Right forelimb (tissue), 1 donor: ENCODE measurements at regions not wholly inside any gene's neighbourhood (a gene's known extent, or its start where the extent isn't known, plus 50 kb on each side); places are given as distances from the start of the nearest gene placed in this dataset.
"Not testable (repeated sequence)": the region's sequence is repeated elsewhere in the genome, so short reads cannot be mapped to it uniquely, and the experiment has no call there.

Source experiments
- DNase-seq: peaks from one replicate; pipeline ENCODE4 v3.0.0-alpha.2; 2018

DNA sequence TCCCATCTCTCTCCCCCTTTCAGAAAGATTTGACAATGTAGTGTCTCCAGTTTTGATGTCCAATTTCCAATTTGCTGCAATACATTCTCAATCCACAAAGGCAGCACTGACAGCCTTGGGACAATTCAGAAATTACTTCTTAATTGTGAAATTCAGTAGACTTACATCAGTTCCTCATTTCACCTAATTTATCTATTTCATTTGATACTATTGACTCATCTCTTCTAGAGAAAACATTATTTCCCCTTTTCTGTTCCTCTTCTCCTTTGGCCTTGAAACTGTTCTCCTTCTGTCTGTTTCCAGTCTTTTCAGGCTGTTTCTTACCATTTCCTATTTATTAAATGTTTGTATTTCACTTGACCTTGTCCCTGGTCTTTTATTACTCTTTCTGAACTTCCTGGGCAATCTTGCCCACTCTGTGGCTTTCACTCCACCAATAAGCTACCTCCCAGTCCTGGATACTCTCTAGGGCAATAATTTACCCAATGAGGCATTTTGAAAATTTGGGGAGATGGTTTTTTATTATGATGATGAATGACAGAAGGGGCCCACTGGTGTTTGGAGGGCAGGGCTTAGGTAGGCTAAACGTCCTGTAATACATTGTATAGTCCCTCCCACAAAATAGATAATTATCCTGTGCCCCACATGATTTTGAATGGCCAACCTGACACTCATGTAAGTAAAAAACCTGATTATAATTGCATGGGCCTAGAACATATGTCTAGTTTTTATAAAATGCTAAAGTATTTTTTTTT lies 498.0 kb upstream of the BOD1L1 start:
- no peak for DNase-seq

DNA sequence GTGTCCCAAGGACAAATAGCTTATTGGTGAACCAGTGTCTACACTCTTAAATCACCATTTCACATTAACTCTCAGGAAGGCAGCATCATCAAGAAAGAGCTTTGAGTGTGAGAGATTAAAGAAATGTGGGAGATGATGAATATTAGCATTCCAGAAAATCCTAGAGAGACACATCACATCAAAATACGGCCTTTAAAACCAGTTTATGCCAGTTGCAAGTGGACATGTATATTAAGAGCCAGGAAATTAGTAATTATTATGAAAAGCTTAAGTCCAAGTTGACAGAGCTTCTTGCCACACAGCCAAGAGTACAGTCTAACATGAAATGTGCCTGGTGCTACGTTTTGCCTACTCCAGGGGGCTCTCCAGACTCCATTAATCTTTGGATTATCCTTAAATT lies 503.0 kb upstream of the BOD1L1 start:
- no peak for DNase-seq

DNA sequence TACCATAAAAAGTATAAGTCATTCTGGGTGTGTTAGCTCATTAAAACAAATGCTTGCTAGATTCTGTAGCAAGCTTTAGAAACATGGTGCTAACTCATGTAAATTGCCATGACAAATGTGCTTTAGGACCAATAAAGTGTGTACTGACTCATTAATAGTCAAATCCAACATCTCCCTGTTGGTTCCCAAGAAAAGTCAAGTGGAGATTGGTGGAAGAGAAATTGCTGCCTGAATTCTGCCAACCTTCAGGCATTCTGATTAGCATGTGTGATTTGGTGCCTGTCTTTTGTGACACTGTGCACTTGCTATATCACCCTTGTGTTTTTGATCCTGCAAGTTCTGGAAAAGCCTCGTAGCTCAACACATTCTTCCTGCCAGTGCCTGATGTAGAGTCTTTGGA lies 503.8 kb upstream of the BOD1L1 start:
- no peak for DNase-seq

DNA sequence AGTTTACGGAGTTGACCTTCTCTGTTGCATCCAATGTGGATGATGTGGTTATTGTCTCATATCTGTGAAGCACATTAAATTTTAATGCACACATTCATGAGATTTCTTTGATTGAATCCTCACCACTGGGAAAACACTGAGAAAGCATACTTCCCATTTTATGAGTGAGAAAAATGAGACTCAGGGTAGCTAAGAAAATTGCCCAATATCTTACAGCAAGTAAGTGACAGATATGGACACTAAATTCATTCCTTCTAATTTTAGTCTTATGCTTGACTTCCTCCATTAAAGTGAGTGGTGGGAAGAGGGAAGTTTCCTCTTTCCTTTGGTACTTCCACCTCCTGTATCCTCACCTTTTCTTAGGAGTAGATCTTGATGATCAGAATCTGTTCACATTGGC lies 504.8 kb upstream of the BOD1L1 start:
- DNase-seq: no peak

DNA sequence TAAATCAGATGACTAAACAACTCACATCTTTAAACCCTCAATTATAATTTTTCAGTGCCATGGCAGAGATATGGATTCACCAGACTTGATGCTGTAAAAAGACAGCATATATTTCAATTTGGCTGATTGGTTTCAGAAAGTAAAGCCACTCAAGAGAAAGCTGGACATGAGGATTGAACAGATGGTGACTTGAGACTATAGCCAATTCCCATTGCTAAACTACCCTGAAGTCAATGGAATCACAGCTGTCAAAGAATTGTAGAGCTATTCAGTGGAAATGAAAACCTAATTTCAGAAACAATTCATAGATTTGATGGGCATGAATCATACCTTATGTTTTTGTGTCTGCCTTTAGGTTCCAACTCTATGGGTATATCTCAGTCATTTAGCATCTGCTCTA lies 510.6 kb upstream of the BOD1L1 start:
- DNase-seq: no peak

DNA sequence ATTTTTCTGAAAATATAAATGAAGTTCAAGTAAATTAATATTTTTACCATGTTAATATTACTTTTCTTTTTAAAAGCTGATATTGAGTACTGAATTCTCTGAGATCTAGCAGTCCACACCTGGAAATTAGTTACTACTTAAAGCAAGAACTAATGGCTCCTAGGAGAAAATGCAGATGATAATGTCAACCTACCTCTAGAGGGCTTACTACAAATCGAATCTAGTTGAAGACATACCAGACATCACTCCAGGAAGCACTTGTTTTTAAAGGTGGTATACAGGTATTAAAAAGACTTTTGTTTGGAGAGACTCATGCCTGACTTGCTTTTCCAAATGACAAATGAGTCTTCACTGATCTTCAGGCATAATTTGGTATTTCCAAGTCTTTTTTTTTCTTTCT lies 516.4 kb upstream of the BOD1L1 start:
- no peak for DNase-seq

DNA sequence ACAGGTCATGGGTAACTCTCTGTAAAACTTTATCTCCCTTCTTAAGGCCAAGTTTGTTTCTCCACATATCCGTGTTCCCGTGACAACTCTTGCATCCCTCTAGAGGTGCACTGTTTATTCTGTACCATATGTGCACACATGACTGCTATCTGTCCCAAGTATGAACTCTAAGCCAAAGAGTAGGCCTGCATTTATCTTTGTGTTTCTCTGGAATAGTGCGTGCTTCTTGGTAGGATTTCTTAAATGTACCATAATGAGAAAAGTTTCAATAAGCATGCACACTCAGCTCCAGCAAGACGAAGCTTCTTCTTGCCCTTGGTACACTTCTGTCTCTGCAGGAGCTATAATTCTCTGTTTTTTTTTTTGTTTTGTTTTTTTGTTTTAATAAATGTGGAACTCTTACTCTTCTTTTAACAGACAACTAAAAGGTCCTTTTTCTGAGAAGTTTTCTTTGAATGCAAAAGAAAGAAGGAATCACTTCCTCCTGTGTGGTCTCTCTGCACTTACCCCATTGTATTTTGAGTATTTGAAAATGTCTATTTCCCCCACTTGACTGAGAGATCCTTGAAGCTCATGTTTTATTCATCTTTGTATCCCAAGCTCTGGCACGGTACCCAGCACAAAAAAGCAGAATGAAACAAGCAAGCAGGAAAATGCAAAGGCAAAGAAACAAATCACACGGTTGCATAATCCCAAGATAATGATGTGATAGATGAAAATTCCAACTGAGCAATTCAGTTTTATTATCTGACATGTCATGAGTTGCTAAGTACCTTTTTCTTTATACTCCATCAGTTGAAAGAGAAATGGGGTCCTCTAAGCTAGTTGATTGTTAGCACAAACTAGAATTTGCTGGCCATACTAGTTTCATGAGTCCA lies 521.9 kb upstream of the BOD1L1 start:
- no peak for DNase-seq

DNA sequence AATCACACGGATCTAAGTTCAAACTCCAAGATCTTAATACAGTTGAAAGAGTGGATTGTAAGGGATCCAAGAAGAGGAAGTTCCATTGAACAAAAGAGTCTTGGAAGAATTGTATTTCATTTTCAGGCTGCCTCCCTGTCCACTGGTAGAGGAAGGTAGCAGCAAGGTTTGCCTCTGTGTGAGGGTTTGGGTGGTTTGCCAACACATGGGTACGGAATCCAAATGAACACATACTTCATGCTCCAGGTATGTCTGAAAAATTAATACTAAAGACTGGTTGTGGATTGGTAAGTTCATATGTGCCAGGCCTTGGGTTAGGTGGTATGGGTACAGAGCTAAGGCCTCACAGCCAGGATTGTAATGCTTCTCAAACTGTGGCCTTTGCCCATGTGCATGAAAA lies 523.6 kb upstream of the BOD1L1 start:
- no peak for DNase-seq

DNA sequence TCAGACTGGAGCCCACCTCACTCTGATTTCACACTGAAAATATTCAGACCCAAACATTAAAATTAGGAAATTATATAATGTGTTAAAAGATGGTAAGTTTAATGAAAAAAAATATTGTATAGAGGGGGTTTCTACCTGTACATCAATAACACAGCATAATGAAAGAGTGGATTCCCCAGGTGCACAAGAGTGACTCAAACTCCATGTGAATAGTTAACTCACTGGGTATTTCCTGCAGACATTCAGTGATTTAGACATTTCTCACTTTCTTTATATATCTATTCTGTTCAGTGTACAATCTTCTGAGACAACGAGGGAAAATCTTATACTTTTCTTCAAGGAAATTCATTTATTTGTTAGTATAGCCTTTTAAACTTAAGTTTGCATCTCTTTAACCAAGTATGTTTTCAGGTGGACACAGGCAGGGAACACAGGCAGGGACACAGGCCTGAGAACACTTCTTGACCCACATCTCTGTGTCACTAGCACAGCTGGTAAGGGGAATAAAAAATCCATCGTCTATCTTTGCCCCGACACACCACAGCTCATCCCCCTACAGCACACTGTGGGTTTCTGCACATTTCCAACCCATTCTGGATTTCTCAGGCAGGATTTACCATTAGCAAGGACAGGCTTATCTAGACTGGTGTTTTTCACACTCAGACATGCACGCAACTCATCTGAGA lies 525.5 kb upstream of the BOD1L1 start:
- DNase-seq: no peak

DNA sequence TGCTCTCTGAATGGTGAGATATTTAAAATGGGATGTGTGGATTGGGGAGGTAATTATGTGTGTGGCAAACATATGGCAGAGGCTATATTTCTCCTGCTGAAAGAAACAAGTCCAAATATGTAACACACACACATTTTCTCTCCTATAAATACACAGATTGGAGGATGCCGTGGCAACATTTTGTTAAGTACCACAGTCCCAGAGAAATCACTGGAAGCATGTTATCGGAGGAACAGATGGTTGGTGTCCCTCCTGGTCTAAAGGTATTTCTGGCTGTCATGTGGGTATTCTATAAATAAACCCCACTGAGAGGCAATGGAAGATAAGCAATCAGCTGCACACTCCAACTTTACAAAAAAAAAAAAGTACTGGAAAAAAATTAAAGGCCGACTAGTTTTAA lies 528.3 kb upstream of the BOD1L1 start:
- DNase-seq: no peak

DNA sequence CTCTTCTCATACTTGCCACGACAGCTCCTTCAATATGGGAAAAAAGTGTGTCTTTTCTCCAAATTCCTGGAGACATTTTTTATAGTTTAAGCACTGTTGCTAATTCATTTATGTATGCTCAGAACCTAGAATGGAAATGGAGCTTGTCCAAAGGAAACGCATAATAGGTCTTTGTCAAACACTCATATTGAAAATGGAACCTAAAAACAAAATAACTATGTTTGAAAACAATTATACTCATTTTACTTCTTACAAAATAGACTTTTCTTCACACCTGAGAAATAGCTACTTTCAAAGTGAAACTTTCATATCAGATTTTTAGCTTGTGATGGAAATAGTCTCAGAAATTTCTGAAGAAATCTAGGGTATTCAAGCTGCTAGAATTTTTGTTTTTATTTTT lies 529.7 kb upstream of the BOD1L1 start:
- DNase-seq: no peak

DNA sequence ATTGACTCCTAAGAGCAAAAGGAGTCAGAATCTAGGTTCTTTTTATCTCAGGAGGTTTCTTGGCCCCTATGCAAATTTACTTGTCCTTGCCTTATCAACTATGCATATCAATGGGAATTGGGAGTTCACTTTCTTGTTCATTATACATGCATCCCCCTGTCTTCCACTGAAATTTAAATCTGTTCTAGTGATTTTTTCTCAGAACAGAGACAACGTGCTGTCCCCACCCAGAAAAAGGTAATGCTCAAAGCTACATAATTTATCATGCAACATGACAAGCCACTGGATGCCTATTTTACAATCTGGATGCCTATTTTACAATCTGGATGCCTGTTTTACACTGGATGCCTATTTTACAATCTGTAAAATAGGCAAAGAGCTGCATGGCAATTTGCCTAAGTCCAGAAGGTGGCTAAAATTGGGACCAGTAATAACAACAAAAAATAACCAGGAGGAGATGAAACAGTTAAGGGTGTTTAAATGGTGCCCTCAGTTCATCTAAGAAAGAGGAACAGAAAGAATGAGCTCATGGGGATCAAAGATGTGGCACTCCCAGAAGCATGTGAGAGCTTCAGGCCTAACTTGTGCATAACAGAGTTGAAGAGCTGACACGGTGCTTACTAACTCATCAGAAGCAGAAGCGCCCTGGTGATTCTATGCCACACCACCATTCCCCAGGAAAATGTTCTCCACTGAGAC lies 537.8 kb upstream of the BOD1L1 start:
- DNase-seq: no peak

DNA sequence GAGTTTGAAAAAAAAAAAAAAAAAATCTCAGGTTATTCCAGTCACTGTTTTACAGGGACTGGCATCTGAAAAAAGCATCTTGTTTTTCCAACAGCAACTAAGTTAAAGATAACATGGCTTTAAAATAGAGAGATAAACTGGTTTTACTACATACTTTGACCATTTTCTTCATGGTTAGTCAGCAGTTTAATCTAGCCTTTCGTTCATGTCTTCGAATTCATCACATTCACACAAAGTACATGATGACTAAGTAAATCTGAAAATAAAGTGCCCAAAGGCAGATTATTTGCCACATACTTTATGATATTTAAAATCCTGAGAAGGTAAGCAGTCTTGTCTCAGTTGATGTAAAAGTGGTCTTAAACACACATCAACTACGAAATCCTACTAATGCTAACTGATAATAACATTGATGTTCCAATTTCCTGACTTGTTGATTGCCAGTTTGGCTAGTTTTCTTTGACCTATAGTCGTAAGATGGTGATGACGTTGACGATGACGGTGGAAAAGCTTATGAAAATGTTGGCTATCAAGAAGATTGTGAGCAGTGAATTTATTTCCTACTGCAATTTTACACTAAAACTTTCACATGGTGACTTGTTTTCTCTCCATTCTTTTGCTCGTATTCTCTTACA lies 540.5 kb upstream of the BOD1L1 start:
- no peak for DNase-seq

DNA sequence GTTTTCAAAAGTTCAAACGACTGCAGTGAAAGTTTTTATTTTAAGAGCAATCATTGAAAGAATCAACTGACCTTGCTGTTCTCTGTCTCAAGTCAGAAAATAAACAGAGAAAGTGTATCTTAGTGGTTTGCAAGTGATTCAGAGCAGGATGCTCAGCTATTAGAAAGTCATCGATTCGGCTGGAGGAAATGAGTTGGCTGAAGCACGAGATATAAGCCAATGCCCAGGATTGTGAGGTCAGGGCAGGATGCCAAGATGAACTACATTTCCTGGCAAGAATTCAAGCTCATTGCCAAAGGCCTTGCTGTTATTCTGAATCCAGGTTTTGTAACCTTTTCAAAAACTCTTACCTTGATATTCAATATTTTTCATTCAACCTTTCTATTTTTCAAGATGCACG lies 541.4 kb upstream of the BOD1L1 start:
- DNase-seq: no peak

DNA sequence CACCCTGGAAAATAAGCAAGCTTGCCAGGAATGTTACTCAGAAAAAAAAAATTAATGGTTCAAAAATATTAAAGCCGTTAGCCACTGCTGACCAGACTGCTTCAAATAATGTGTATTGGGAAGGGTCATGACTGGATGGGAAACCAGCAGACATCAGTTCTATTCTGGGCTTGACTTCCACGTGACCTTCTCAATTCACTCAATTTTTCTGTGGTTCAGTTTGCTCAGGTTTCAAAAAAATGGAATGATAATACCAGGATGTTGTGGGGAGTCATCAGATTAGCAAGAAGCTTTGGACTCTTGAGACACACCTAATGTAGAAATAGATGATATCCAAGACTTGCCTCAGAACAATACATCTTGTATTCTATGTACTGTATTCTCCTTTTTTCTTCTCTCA lies 541.9 kb upstream of the BOD1L1 start:
- no peak for DNase-seq

DNA sequence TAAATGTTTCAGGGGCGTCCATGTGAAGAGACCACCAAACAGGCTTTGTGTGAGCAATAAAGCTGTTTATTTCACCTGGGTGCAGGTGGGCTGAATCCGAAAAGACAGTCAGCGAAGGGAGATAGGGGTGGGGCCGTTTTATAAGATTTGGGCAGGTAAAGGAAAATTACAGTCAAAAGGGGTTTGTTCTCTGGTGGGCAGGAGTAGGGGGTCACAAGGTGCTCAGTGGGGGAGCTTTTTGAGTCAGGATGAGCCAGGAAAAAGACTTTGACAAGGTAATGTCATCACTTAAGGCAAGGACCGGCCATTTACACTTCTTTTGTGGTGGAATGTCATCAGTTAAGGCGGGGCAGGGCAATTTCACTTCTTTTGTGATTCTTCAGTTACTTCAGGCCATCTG lies 542.4 kb upstream of the BOD1L1 start:
- not testable (repeated sequence) for DNase-seq

DNA sequence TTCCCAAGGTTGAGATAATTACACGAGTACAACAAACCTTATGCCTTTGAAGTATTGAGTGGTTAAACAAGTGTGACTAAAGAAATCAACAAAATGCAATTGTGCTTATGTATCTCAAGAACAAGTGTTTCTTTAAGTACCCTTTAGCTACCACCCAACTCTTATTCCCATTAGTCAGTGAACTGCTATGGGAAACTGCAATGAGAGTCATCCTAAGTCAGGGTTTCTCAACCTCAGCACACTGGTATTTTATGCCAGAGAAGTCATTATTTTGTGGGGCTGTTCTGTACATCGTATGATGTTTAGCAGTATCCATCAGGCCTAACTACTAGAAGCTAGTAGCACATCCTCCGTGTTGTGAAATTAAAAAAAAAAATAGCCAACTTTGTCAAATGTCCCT lies 549.1 kb upstream of the BOD1L1 start:
- no peak for DNase-seq

DNA sequence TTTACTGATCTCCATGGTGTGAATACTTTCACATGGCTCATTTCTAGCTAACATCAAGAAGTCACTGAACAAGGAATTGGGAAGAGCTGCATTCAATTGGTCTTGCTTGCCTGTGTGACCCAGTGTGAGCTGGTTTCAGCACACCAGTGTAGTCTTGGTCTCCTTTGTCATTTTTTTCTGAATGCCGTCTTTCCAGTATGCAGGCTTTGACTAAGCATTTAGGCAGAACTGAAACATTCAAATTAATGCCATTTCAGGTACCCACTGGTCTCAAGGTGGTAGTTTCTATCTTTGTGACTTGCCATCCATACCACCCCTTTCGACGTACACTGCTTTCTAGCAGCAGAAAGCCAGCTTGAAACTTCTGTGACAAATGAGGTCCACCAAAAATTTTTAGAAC lies 550.5 kb upstream of the BOD1L1 start:
- DNase-seq: no peak

DNA sequence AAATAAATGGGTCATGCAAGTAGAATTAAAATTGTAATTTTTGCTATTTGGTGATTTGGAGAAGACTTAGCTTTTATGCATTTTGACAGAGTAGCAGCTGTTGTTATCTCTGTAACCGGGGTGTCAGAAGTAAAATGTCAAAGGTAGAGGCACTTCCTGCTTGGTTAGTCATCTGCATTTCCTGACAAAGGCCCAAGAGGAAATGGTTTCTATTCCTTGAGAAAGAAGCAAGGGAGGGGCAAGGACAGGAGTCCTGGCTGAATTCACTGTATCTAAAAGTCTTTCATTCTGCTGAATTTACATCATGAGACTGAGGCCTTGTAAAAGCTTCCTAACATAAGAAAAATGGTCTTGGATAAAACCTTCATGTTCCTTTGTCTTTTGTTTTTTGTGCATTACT lies 550.9 kb upstream of the BOD1L1 start:
- no peak for DNase-seq

DNA sequence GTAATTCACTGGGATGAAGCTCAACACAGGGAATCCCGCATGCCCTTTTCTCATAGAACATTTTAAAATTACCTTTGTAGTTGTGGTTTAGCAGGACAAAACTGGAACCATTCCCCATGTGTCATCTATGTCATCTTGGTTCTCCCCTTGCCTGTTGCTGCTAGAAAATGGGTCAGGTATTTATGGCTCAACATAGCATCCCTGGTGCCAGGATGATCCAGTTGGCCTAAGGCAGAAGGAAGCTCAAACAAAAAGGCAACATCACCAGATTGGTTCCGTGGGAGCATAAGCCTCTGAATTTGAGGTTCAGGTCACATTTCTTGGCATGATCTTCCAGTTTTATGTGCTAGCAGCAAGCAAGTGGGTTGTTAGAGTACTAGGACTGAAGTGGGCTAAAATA lies 552.6 kb upstream of the BOD1L1 start:
- no peak for DNase-seq

DNA sequence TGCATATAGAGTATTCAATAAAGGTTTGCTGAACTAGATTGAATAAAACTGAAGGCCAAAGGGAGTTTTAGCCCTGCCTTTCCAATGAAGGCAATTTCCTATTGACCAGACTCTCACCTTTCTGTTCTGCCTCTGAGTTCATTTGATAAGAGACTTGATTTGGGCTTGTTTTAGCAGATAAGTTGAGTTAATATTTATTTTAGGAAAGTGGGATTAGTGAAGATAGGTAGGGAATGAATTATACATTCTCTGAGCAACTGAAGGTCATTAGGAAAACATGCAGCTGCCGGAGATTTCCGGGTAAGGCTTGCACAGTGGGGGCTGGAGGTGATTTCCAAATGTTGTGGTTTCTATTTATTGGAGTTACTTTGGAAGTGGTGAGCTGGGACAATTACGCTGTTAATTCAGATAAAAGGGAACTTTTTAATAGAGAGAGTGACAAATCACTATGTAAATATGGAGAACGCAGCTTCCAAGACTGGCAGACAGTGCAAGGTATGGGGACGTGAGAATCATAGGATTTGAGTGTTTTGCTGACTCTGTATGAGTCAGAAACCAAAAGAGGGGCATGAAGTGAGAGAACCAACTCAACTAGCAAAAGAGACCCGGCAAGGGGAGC lies 553.6 kb upstream of the BOD1L1 start:
- DNase-seq: no peak

DNA sequence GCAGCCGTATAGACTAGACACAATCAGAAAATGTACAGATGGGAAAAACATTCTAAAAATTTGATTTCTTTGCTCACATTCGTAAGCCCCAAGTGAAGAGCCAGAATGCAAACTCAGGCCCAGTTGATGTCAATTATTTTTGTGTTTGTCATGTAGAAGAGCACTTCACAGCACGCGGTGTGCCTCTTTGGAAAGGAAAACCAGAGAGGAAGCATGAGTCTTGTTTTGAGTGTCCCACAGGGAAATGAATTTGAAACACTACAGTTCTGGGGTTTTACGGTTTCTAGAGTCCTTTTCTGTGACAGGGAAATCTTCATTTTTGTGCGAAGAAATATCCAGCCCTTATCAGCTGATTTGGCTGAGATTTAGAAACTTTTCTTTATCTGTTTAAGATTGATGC lies 554.6 kb upstream of the BOD1L1 start:
- DNase-seq: no peak
